Spleen (tissue), 11 donors: ENCODE measurements at regions not wholly inside any gene's neighbourhood (a gene's known extent, or its start where the extent isn't known, plus 50 kb on each side); places are given as distances from the start of the nearest gene placed in this dataset.

ENCODE experiments used
- DNase-seq: peaks from one replicate; pipeline ENCODE4 v3.0.0-alpha.2; 2020
- H3K27ac ChIP-seq, 8 donors: fragments of 200-600 bp; sonication (generic) in 7 of 8; 1 replicate in 4 of 8; 2 replicates in 4 of 8; pipeline versions ENCODE4 v1.5.0 to v1.8.0; 2016 to 2021; ENCODE audit warnings: inconsistent platforms in 4 of 8, mild to moderate bottlenecking in 4 of 8, moderate library complexity in 1 of 8
- H3K27me3 ChIP-seq, 7 donors: fragments of 200-600 bp; sonication (generic) in 6 of 7; replicated peaks in 1 of 7; 1 replicate in 4 of 7; 2 replicates in 3 of 7; pipeline versions ENCODE4 v1.5.0 to v1.8.0; 2016 to 2021; ENCODE audit warnings: inconsistent platforms in 3 of 7, mild to moderate bottlenecking in 1 of 7
- H3K36me3 ChIP-seq, 6 donors: fragments of 200-600 bp; sonication (generic) in 5 of 6; 1 replicate in 4 of 6; 2 replicates in 2 of 6; pipeline versions ENCODE4 v1.5.0 to v1.8.0; 2016 to 2021; ENCODE audit warnings: inconsistent platforms in 2 of 6
- H3K4me1 ChIP-seq, 6 donors: fragments of 200-600 bp; sonication (generic) in 5 of 6; 1 replicate in 3 of 6; 2 replicates in 3 of 6; pipeline versions ENCODE4 v1.5.0 to v1.8.0; 2016 to 2021; ENCODE audit warnings: inconsistent platforms in 3 of 6
- H3K4me3 ChIP-seq, 8 donors: fragments of 200-600 bp; sonication (generic) in 7 of 8; 1 replicate in 4 of 8; 2 replicates in 4 of 8; pipeline versions ENCODE4 v1.5.0 to v1.8.0; 2016 to 2021; ENCODE audit warnings: inconsistent platforms in 4 of 8, mild to moderate bottlenecking in 4 of 8, moderate library complexity in 2 of 8
- H3K9me3 ChIP-seq, 8 donors: fragments of 200-600 bp; sonication (generic) in 7 of 8; 1 replicate in 4 of 8; 2 replicates in 4 of 8; pipeline versions ENCODE4 v1.5.0 to v1.8.0; 2016 to 2021; ENCODE audit warnings: inconsistent platforms in 4 of 8
- POLR2A ChIP-seq, 3 donors: fragments of 450-650 bp; IDR thresholded peaks; one replicate each; pipeline ENCODE4 v1.5.1; 2017; ENCODE audit warnings: antibody characterized with exemption in 3 of 3, mild to moderate bottlenecking in 1 of 3
- POLR2AphosphoS5 ChIP-seq, 3 donors: sonication (generic); formaldehyde crosslinking; IDR thresholded peaks; one replicate each; pipeline ENCODE4 v1.5.1; 2017; ENCODE audit warnings: antibody characterized with exemption in 3 of 3
- WGBS, 5 donors: extraction: QIAGEN DNeasy Blood & Tissue Kit in 3 of 5; methylation state at CpG; one replicate each; pipeline versions ENCODE4 v1.1.5 to v1.1.7; 2013 to 2018; 5-methylcytosine and 5-hydroxymethylcytosine counted together
- intact Hi-C: fragments of 100-400 bp; cut with DNase I; formaldehyde crosslinking; loops from one replicate; pipeline ENCODE4 v1.15.0; 2023; ENCODE audit warnings: low total_unique reads
- TF ChIP-seq, protein P1 (sequence below), 11 experiments: fragments of 200-600 bp in 7 of 11; fragments of 450-650 bp in 4 of 11; sonication (generic) in 4 of 11; IDR thresholded peaks in 8 of 11; conservative IDR thresholded peaks in 3 of 11; 1 replicate in 7 of 11; 2 replicates in 4 of 11; pipeline versions ENCODE4 v1.4.0 to v1.8.0; 2016 to 2021; ENCODE audit warnings: antibody characterized with exemption in 11 of 11, inconsistent platforms in 4 of 11, mild to moderate bottlenecking in 1 of 11
- donor health status: healthy with polysubstance abuse.
- donor health status: DM: no; HTN: no; CAD: no; lungs with moderate emphysema.
- donor health status: DM: no; HTN: no; CAD: no.
- donor health status: Bipolar disorder and iron deficiency.
- donor health status: healthy.
- donor health status: DM: no; HTN: no; CAD: no.
- donor health status: DM: yes; HTN: yes; CAD: no.

DNA sequence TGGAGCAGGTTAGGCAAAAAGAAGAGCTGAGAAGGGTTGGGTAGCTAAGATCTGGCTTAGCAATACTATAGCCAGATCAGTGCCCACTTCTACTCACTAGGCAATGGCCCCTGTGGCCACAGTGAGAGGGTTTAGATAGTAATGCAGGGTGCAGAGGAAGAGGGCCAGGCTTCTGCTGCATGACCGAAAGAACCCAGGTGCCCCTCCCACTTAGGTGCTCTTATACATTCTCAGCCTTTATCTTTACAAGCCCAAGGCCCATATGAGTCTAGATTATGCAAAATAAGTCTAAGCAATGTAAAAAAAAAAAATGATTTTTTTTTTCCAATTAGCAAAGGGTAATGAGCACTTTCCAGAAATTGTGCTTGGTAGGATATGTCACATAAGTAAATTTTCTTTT lies 171.3 kb downstream of the CD24 start:
- TF ChIP-seq POLR2A (IDR thresholded peaks at IDR 0.05) (no peak), POLR2AphosphoS5 (IDR thresholded peaks at IDR 0.05) (no peak)
- TF ChIP-seq, protein P1, sequence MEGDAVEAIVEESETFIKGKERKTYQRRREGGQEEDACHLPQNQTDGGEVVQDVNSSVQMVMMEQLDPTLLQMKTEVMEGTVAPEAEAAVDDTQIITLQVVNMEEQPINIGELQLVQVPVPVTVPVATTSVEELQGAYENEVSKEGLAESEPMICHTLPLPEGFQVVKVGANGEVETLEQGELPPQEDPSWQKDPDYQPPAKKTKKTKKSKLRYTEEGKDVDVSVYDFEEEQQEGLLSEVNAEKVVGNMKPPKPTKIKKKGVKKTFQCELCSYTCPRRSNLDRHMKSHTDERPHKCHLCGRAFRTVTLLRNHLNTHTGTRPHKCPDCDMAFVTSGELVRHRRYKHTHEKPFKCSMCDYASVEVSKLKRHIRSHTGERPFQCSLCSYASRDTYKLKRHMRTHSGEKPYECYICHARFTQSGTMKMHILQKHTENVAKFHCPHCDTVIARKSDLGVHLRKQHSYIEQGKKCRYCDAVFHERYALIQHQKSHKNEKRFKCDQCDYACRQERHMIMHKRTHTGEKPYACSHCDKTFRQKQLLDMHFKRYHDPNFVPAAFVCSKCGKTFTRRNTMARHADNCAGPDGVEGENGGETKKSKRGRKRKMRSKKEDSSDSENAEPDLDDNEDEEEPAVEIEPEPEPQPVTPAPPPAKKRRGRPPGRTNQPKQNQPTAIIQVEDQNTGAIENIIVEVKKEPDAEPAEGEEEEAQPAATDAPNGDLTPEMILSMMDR (IDR thresholded peaks at IDR 0.05 in 8 of 11, conservative IDR thresholded peaks at IDR 0.05 in 3 of 11) = no peak
- intact Hi-C loops = no loop called here
- Histone ChIP-seq H3K27me3 (no peaks in the 10 kb centered on the region), H3K36me3 (no peaks in the 10 kb centered on the region), H3K9me3 (peaks cover under 1 to 19% (median 15%) of the 10 kb centered on the region in 8 donors), H3K27ac (no peak overlapping the region), H3K4me1 (no peaks in the 10 kb centered on the region), H3K4me3 (no peak overlapping the region)
- 89 to 100% (median 96%) methylated on average over 1 of the region's 1 CpG for WGBS, 5 donors
- no peak for DNase-seq

DNA sequence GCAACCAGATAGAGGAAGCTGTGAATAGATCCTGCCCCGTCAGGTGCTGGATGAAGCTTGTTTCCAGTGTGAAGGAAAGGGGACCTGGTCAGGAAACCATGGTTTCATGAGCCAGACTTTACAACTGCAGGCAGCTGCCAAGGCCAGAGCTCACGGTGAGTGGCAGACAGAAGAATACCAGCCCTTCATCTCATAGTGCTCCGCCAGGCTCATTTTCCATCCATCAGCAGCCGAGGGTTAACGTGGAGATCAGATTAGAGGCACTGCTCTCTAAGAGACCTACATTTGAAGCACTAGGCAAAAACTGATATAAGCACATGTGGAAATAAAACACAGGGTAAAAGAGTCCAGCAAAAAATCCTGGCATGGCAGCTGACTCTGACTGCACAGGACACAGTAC lies 172.4 kb downstream of the CD24 start:
- Histone ChIP-seq H3K4me3 (no peak overlapping the region), H3K9me3 (peaks cover 0 to 8% (median 4%) of the 10 kb centered on the region in 8 donors), H3K27me3 (no peaks in the 10 kb centered on the region), H3K36me3 (no peaks in the 10 kb centered on the region), H3K4me1 (no peaks in the 10 kb centered on the region), H3K27ac (no peak overlapping the region)
- intact Hi-C loops = no loop called here
- 76 to 95% (median 83%) methylated on average over 5 of the region's 5 CpGs for WGBS, 5 donors
- DNase-seq = no peak
- TF ChIP-seq POLR2AphosphoS5 (IDR thresholded peaks at IDR 0.05) (no peak), POLR2A (IDR thresholded peaks at IDR 0.05) (no peak)
- TF ChIP-seq, protein P1 (IDR thresholded peaks at IDR 0.05 in 8 of 11, conservative IDR thresholded peaks at IDR 0.05 in 3 of 11) = no peak

DNA sequence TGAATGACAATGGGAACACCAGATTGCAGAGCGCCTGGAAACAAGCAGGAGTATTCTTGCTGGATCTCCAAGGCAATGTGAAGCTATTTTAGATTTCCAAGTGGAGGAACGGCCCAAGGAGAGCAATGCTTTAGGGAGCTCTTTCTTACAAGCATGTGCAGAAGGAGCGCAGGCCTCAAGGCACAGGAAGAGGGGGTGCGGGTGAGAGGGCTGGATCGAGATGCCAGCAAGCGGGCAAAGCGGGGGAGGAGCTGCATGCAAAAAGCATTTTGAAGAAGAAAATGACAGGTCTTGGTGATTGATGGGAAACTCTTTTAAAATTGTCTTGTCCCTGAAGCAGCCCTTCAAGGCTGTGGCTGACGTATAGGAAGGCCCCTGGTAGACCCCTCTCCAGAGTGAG lies 171.9 kb downstream of the QRSL1 start:
- H3K27me3 ChIP-seq = no peaks in the 10 kb centered on the region
- no peak for DNase-seq
- H3K9me3 ChIP-seq = no peaks in the 10 kb centered on the region
- H3K27ac ChIP-seq = no peak overlapping the region
- TF ChIP-seq, protein P1 (IDR thresholded peaks at IDR 0.05 in 8 of 11, conservative IDR thresholded peaks at IDR 0.05 in 3 of 11) = no peak
- TF ChIP-seq POLR2A (IDR thresholded peaks at IDR 0.05) = no peak
- TF ChIP-seq POLR2AphosphoS5 (IDR thresholded peaks at IDR 0.05) = no peak
- 89 to 92% (median 90%) methylated on average over 8 of the region's 8 CpGs for WGBS, 5 donors
- no peaks in the 10 kb centered on the region for H3K36me3 ChIP-seq
- no peak overlapping the region for H3K4me3 ChIP-seq
- no peaks in the 10 kb centered on the region for H3K4me1 ChIP-seq
- intact Hi-C loops = no loop called here

DNA sequence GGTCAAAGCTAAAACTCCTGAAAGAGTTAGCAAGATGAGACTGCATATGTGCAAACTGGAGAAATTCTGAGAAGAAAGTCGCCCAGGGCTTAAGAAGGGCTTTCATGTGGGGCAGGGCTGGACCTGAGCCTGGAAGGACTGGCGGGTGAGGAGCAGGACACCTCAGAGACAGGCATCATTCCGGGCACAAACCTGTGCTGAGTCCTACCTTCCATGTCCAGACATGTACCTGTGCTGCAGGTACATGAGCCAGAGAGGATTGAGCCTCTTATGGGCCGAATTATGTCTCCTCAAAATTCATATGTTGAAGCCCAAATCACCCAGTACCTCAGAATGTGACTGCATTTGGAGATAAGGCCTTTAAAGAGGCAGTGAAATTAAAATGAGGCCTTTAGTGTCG lies 171.0 kb downstream of the QRSL1 start:
- no peak for DNase-seq
- Histone ChIP-seq H3K36me3 (no peaks in the 10 kb centered on the region), H3K9me3 (no peaks in the 10 kb centered on the region), H3K4me3 (no peak overlapping the region), H3K27me3 (no peaks in the 10 kb centered on the region), H3K27ac (no peak overlapping the region), H3K4me1 (no peaks in the 10 kb centered on the region)
- intact Hi-C loops = no loop called here
- WGBS, 5 donors = 67 to 87% (median 85%) methylated on average over 5 of the region's 5 CpGs
- TF ChIP-seq POLR2AphosphoS5 (IDR thresholded peaks at IDR 0.05) (no peak), POLR2A (IDR thresholded peaks at IDR 0.05) (no peak)
- TF ChIP-seq, protein P1 (IDR thresholded peaks at IDR 0.05 in 8 of 11, conservative IDR thresholded peaks at IDR 0.05 in 3 of 11) = no peak
